Uterus (tissue), 2 donors: ENCODE measurements at regions not wholly inside any gene's neighbourhood (a gene's known extent, or its start where the extent isn't known, plus 50 kb on each side); places are given as distances from the start of the nearest gene placed in this dataset.

Experiments
- CTCF ChIP-seq, 4 experiments: fragments of 200-600 bp in 2 of 4; fragments of 450-650 bp in 2 of 4; sonication (generic) in 2 of 4; IDR thresholded peaks; one replicate each; pipeline ENCODE4 v1.5.1; 2016 to 2019; ENCODE audit warnings: antibody characterized with exemption in 4 of 4, mild to moderate bottlenecking in 2 of 4, moderate library complexity in 1 of 4
- POLR2A ChIP-seq, 2 donors: fragments of 450-650 bp; IDR thresholded peaks; one replicate each; pipeline ENCODE4 v1.6.1; 2016; ENCODE audit warnings: antibody characterized with exemption in 2 of 2, mild to moderate bottlenecking in 1 of 2, moderate library complexity in 1 of 2

- TF ChIP-seq CTCF (IDR thresholded peaks at IDR 0.05) (no peak), POLR2A (IDR thresholded peaks at IDR 0.05) (no peak)
Measured at GRCh38 chrX:10697616-10698317, 77.4 kb upstream of the MID1 start.
